Gastroesophageal sphincter (tissue), 3 donors: ENCODE measurements at regions not wholly inside any gene's neighbourhood (a gene's known extent, or its start where the extent isn't known, plus 50 kb on each side); places are given as distances from the start of the nearest gene placed in this dataset.

Experiments
- CTCF ChIP-seq, 4 experiments: fragments of 200-600 bp in 2 of 4; fragments of 450-650 bp in 2 of 4; sonication (generic) in 1 of 4; IDR thresholded peaks; one replicate each; pipeline ENCODE4 v1.5.1; 2017 to 2019; ENCODE audit warnings: antibody characterized with exemption in 4 of 4, mild to moderate bottlenecking in 2 of 4, moderate library complexity in 2 of 4
- EP300 ChIP-seq: sonication (generic); formaldehyde crosslinking; IDR thresholded peaks from one replicate; pipeline ENCODE4 v1.6.1; 2017; ENCODE audit warnings: antibody characterized with exemption, mild to moderate bottlenecking
- POLR2A ChIP-seq, 2 donors: fragments of 450-650 bp; IDR thresholded peaks; one replicate each; pipeline ENCODE4 v1.6.1; 2017; ENCODE audit warnings: antibody characterized with exemption in 2 of 2, mild to moderate bottlenecking in 2 of 2, moderate library complexity in 1 of 2
- POLR2AphosphoS5 ChIP-seq: sonication (generic); formaldehyde crosslinking; IDR thresholded peaks from one replicate; pipeline ENCODE4 v1.6.1; 2017; ENCODE audit warnings: antibody characterized with exemption

GRCh38 chr6:99801805-99802204 lies 192.2 kb downstream of the MCHR2 start:
- TF ChIP-seq CTCF (IDR thresholded peaks at IDR 0.05) (no peak), POLR2A (IDR thresholded peaks at IDR 0.05) (no peak), POLR2AphosphoS5 (no peak), EP300 (no peak)
